DMS53 treated with DMSO at 0.1 percent for 48 hours (cell line): ENCODE measurements at regions not wholly inside any gene's neighbourhood (a gene's known extent, or its start where the extent isn't known, plus 50 kb on each side); places are given as distances from the start of the nearest gene placed in this dataset.

Source experiments
- DNase-seq: peaks from one replicate; lab custom pipeline; 2025; ENCODE audit not compliant: unreplicated experiment; lab: John Stamatoyannopoulos, UW

DNA sequence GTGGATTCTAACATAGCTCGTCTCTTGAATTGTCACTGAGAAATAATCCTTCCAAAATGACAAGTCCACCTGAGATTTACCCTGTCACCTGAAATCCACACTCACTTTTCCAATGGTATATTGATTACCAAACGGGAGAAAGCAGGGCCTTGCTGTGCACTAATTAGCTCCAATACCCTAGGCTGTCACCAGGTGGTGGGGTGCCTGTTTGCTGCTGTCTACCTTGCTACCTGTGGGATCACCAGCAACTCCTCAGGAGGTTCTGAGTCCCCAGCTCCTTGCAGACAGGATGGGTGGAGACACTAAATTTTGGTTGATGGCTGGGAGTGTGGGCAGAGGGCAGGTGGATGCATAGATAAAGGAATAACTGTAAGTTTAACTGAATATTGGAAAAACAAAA lies 237.2 kb upstream of the ZNF32 start:
- DNase-seq: no peak

DNA sequence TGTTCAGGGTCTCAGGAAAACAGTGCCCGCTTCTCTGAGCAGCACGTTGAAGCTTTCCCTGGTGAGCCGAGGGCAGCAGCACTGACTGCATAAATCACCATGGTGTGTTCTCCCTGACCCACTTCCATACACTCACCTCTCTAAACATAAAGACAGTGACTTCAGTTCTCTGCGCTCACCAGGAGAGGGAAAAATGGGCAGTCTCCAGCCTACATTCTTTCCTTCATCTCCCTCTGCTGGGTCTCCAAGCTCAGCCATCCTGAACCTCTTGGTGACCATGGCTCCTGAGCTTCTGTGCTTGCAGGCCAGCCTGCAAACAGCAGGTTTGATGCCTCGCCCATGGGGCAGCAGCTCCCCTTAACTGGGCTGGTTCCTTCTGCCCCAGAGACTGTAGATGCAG lies 236.6 kb upstream of the ZNF32 start:
- DNase-seq: no peak

DNA sequence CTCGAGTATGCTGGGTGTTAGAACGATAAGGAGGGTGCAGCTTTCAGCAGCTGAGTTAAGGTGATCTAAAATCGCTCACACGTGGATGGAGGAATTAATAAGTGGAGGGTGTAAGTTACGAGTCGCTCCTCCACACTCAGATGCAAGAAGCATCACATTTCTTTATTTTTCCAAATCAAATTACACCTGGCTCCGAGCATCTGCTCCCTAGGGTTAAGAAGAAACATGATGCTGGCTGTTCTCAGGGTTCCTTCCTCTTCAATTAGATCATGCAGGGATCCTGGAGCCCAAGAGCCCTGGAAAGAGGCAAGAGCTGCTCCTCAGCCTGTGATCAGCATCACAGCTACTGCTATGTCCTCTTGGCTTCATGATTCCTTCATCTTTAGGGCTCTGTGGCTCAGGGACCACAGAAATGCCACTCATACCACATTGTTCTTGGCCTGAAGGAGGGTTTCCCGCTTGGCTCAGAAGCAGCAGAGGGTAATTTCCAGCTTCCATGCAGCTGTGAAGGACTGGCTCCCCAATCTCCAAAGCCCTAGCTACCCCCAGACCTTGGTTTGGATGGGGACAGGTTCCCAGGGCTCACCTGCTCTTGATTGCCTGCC lies 235.9 kb upstream of the ZNF32 start:
- DNase-seq: no peak

DNA sequence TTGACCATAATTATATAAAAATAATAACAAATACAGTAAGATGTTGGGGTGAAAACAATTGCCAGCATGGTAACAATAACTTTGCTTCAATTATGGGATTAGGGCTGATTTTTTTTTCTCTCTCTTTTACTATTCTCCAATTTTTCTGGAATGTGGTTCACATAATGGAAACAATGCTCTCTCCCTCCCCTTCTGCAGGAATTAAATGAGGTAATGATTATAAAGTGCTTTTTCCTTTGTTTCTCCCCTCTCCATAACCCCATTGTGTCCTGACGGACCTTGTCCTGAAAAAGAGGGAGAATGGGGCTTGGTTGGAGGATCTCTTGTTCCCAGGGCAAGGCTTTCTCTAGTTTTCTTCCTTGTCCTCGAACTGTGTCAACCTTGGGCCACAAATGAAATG lies 234.0 kb upstream of the ZNF32 start:
- no peak for DNase-seq

DNA sequence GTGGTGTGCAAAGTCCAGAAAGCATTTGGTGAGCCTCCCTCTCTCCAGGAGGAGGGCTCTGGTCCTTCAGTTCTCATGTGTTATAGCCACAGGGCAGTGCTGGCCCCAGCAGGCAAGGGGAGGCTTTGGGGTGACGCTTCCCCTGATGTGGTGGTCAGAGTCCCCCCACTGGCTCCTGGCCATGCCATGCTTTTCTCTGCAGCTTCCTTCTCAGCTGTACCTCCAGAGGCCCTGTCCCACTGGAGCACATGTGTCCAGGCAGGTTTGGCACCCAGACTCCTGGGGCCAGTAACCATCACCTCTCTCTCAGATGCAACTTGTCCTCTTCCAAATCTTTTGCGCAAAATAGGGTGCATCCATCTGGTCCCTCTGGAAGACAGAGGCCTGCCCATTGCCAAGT lies 233.0 kb upstream of the ZNF32 start:
- no peak for DNase-seq

DNA sequence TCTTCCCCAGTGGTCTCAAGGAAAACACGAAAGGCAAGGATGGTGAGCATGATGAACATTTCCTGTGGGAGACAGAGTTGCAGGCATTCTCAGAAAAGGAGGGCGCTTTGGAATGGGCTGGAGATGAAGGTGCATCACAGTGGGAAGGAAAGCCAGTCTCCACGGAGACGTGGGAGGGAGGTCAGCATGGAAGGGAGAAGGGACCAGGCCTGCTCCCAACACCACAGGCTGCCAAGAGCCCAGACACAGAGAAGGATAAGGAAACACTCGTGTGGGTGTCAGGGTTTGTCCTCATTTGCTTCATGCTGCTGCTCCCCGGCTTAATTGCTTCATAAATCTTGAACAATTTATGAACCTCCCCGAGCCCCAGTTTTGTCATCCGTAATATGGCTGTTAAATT lies 231.5 kb upstream of the ZNF32 start:
- no peak for DNase-seq

DNA sequence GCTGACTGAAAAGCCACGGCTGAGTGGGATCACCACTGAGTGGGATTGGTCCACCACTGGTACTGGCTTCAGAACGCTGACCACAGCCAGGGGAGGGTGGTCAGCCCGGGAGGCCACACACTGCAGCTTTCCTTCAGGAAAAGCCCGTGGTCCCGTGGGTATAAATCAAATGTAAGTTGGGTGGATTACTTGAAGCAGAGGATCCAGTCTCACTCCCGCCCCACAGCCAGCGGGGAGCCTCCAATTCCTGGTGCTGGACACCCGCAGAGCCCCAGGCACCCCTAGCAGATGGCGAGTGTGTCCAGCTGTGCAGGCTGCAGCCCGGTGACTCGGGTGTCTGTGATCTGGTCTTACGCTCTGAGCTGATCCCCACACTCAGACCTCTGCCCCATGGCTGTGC lies 231.1 kb upstream of the ZNF32 start:
- no peak for DNase-seq

DNA sequence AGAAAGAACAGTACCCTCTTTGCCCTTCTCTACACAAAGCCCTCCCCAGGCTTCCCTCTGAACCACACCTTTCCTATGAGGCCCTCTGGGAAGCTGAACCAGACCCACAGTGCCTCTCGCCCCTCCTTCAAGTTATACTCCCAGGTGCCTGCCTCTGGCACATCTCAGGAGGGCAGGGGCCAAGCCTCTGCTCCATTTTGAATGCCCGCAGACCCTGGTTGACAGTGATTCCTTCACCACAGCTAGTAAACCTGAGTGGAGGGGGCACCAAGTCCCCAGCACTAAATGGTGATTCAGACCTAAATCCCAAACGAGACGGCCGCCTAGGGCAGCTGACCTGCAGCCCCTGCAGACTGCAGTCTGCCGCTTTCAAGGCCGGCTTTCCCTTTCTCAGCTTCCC lies 230.5 kb upstream of the ZNF32 start:
- no peak for DNase-seq

DNA sequence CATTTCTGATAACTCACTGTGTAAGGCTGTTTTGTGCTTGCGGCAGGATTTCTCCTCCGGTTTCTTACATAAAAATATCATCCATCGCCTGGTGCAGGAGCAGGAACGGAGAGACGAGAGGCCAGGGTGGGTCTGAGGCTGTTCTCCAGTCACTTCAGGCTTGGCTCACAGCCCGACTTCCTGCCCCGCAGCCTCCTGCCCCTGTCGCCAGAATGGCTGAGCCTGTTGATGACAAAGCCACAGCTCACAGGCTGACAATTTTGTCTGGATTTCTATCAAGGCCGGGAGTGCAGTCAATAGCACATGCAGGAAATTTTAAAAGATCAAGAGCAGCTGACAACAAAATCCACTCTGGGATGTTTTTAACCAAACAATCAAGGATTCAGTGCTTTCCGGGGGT lies 229.7 kb upstream of the ZNF32 start:
- no peak for DNase-seq

DNA sequence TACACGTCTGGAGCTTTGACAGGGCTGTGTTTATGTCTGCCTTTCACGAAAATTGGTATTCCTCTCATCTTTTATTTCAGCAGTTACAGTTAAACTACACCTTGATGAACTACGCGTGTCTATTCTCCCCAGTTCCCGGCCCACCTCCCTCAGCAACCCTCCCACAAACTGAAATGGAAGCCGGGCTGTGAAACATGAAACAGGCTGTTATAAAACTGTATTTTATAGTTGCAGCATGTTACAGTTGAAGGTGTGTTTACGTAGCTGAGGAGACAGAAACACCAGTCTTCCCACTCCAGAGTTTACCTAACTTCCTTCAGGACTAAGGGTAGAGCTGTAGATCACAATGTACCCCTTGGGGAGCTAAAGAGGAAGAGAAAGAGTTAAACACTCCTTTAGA lies 228.3 kb upstream of the ZNF32 start:
- DNase-seq: no peak

DNA sequence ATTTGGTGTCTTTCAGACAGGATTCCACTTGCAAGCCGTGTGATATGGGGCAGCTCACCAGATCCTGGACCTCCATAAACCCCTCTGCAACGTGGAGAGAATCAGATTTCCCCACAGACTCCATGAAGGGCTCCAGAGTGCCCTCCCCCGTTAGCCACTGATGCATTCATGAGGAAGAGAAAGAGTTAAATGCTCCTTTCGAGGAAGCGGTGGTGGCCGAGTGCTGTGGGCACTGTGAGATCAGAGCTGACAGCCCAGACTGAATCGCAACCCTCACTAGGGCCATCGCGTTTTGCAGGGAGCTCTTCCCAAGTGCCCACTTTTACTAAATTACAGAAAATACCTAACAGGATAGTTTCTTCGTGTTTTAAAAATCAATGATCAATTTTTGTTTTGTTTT lies 226.3 kb upstream of the ZNF32 start:
- DNase-seq: no peak

DNA sequence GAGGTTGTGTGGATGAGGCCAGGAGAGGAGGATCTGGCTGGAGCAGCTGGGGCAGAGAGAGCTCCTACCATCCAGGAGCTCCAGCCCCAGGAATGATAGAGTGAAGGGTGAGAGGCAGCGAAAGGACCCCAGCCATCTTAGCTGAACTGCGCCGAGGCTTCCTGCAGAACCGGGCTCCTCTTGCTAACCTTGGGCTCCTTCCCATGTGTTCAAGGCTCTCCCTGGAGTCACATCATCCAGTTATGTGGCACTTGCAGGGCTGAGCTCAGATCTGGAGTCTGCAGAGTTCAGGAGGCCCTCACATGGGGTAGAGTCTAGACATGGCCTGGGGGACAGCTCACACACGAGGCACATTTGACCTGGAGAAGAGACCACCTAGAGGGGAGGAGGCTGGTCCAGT lies 225.0 kb upstream of the ZNF32 start:
- no peak for DNase-seq

DNA sequence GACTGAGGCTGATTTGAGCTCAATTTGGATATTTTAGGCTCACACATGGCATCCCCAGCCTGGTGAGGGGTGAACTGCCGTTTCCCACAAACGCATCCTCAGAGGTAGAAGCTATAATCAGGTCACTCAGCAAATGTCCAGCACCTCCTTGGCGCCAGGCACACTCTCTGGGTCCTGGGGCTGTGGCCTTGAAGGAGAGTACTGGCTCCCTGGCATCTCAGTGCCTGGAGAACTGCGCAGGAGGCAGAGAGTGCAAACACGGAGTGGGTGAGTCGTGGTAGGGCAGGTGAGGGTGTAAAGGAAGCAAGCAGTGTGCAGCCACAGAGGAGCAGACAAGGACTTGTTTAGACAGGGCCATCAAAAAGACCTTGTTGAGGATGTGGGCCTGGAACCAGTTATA lies 224.0 kb upstream of the ZNF32 start:
- DNase-seq: no peak

DNA sequence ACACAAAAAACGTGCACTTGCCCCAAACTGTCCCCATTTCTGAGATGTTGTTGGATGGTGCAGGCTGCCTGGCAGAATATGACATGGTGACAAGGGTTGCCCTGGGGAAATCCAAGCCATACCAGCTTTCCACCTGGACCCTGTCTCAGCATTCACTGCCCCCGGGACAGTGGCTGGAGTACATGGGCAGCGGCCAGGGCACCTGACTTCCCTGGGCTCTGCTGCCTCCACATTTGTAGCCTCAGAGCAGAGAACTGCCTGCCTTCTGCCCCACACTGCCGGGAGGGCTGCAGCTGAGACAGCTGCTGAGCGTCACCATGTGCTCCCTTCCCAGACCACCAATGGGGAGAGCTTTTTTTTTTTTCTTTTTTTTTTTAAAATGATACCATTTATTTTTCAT lies 222.9 kb upstream of the ZNF32 start:
- no peak for DNase-seq

DNA sequence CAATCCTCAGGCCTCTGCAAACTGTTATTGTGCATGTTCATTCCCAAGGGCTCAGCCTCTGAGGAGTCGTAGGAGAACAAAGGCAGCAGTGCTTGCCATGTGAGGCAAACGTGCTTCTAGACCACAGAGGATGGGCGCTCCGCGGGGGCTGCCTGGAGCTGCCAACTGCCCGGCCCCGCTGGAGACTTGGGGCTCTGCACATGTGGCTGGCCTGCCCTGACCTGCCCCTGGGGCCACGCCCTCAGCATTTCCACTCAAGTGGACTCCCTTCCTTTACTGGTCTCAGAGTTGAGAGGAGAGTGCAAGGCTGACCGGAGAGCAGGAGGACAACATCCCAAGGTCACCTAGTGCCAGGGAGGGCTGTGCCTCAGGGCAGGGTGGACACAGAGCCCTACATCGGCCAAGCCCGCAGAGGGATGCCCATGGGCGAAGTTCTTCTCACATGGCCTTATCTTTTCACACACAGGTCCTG lies 222.3 kb upstream of the ZNF32 start:
- DNase-seq: no peak

DNA sequence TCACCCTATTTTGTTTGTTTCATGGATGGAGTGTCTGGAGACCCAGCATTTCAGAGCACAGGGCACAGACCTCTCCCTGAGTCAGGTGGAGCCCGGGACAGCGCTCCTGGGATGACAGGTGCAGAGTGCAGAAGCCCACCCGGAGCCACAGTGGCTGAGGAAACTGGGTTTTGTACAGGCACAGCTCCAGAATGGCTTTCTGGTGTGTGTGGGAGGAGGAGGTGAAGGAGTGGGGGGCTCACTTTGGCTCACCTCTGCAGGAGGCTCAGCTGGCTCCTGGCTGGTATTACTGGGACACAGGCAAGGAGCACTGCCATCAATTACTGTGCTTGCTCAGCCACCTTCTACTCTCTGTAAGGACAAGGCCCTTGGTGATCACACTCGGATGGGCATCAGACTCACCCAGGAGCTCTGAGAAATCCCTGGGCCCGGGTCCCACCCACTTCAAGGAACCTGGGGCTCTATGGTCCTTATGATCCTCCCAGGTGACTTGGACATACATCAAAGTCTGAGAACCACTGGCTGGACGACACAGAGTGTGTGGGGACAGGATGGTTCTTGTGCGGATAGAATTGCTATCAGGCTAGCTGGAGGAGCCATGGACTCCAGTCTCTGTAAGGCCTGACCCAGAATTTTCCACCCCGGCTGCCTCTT lies 221.1 kb upstream of the ZNF32 start:
- no peak for DNase-seq

DNA sequence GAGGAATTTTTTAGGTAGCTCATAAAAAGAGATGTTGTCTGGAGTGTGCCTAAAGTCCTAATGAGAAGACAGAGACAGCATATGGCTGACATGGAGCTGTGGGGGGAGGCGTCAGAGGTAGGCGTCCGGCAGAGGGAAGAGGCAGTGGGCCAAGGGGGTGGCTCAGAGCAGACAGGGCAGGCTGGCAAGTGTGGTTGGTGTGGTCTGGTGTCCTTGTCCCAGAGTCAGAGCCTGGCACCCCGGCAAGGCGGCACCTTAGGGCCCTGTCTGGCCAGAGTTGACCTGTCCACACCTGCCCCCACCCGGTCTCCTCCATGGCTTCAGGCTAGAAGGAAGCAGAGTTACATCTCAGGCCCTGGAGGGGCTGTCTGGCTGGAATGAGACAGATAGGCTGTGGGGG lies 220.3 kb upstream of the ZNF32 start:
- DNase-seq: no peak

DNA sequence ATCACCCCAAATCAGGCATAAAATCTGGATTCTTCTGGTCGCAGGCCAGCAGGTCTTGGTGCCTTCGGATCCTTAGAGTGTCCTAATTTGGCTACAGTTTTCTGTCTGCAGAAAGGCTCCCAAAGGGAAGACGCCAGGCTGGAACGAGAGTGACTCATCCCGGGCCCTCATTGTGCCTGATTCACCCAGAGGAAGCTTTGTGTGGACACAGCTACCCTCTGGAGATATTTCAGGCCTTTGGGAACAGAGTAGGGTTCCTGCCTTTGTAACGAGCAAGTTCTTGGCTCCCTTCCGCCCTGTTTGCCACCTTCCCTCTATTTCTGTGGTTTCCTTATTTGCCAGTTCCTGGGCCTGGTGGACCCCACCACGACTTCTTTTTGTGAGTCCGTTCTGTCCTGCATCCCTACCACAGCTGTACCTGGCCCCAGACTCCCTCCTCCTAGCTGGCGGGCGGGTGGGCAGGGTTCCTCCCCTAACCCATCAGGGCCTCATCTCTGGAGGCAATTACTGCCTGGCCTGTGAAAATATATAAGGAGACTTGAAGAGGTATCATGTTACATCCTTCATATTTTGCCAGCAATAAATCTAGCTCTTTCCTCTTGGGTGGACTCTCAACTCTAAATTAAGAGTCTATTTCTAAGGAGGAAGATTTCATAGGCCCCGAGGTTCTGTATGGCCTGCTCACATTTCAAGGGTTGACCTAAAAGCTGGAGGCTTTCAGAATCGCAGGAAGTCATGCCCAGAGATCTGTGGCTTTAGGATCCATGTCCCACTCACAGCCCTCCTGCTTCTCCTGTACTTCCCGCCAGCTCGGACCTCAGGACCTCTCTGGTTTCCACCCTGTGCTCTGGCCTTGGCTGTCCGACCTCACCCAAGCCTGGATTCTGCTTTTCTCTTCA lies 219.2 kb upstream of the ZNF32 start:
- no peak for DNase-seq

DNA sequence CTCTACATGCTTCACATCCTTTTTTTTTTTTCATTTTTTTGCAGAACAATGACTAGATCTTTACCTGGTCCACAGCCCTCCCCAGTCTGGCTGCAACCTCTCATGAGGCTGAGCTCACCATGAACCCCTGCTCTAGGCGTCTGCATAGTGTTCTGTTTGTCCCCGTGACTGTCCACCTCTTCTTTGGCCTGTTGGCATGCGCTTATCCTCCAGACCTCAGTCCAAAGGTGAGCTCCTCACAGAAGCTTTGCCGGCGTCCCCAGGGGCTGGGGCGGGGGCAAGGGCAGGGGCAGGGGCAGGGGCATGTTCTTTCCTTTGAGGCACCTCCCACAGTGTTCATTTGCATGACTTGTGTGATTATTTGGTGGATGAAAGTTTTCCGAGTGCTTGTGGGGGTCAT lies 218.4 kb upstream of the ZNF32 start:
- DNase-seq: no peak

DNA sequence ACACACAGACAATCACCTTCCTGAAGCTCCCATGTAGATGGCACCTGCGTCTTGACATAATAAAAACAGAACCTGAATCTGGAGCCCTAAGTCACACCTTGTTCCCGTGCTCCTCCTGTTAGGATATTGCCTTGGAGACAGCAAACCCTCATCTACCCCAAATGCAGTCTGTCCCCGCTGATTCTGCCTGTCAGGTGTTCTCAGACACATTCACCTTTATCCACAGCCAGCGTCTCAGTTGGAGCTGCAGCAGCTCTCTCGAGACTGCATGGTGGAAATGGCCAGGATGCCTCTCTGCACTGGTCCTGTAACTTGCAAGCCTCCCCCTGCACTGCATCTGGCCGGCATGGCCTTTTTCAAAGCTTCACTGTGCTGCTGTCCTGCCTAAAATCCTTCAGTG lies 218.0 kb upstream of the ZNF32 start:
- no peak for DNase-seq

DNA sequence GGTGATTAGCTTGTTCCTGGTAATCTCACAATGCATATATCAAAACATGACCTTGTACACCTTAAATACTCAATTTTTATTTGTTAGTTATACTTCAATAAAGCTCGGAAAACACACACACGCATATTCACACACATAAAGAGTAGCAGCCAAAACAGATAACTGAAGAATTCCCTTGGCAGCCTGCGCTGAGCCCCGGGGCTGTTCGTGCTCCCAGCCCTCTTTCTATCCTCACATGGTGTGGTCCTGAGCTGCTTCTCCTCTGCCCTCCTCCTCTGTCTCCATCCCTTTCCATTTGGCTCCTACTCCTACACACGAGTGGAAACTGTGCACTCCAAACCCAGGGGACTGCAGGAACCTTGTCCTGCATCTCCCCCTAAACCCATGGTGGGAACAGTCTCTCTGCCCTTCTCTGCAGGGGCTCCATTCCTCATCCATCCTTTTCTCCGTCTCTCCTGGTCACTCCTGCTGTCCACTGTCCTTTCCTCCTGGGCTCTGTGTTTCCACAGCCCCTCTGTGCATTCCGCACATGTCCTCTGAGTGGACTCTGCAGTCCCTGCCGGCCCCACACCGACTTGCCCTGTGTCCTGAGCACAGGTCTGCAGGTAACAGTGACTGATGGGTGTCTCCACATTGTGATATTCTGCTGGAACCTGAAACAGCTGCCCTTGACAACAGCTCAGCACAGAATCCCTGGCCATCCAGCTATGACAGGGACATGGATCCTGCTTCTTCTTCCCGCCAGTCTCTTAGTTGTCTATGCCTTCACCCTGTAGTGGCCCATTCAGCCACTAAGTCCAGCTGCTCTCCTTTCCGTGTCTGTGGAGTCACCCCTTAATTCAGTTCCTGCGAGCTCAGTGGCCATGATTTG lies 216.8 kb upstream of the ZNF32 start:
- no peak for DNase-seq
